Activated CD8-positive, alpha-beta memory T cell treated with anti-CD3 and anti-CD28 coated beads for 4 hours (primary cell): ENCODE measurements at regions not wholly inside any gene's neighbourhood (a gene's known extent, or its start where the extent isn't known, plus 50 kb on each side); places are given as distances from the start of the nearest gene placed in this dataset.

Source experiments
- DNase-seq, 2 donors: peaks; one replicate each; pipeline ENCODE4 v3.0.0-alpha.2; 2020; ENCODE audit warnings: low read depth in 2 of 2

GRCh38 chr2:217090884-217091283 is 231.0 kb upstream of the TNP1 start:
- DNase-seq = no peak

DNA sequence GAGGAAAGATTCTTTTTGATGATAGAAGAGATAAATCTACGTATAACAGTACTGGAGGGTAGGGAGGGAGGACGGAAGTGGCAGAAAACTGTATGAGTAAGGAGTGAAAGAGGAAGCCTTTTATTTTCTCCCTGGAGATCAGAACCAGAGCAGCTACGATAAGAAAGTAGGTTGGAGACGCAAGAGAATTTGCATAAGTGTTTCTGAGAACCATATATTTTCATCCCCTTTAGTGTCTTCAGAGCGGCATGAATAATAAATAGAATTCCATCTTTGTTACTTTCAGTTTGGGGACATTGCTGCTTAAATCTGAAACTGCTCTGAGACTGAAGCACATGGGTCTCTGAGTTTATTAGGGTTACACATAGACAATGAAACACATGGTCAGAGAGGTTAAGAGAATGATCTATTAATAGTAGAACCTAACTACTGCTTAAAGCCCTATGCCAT is 230.2 kb upstream of the TNP1 start:
- no peak for DNase-seq

GRCh38 chr2:217086718-217087117 is 226.9 kb upstream of the TNP1 start:
- no peak for DNase-seq

DNA sequence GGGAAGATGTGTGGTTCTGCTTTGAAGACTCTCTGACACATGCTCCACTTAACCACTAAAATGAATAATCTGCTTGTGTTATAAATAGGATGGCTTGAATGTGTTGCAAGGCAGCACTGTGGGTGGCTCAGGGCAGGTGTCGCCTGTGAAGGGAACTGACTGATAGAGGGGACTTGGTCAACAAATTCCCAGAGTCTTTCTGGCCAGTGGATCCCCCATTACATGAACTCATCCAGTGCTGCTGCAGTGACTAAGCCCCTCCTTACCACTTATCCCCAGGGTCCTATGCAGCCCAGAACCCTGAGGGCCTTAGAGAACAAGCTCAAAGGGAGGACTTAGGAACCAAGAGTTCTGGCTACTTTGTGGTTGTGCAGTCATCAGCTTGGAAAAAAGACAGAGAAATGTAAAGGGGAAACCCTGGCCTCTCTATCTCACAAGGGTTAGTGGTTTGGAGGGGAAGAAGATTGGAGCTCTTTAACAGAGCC is 226.2 kb upstream of the TNP1 start:
- no peak for DNase-seq

DNA sequence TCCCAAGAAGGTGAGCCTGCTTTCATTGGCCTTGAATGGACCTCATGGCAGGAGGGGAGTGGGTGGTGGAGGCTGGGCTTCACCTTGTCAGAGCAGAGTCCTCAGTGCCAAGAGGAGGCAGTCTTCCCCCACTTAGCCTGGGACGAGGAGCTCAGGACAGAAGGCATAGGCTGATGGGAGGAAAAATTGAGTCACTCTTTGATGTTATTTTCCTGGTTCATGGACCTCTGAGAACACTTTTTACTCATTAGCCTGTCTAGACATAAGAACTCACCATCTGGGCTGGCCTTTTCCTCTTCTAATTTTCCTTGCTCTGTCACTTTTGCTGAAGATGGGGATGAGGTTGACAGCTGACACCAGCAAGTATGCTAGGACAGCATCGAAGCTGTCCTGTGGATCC is 225.7 kb upstream of the TNP1 start:
- no peak for DNase-seq

DNA sequence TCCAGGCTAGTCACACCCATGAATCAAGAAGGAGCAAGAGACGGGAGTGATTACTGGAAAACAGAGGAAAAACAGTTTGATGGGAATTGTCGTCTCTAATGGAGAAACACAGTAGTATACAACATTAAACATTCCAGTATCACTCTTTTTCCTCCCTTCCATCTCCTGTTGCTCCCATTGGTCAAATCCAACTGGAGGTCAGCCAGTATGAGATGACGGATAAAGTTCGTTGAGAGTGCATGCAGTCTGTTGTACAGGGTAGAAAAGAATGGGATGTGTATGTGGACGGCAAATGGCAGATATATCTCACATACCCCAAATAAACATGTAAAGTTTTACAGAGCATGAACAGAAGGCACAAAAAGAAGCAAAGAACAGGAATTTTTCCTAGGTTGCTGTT is 221.9 kb upstream of the TNP1 start:
- DNase-seq = no peak

- DNase-seq = no peak
Measured at GRCh38 chr2:217079165-217079564, 219.3 kb upstream of the TNP1 start.

GRCh38 chr2:217077831-217078407 is 218.1 kb upstream of the TNP1 start:
- DNase-seq = no peak

GRCh38 chr2:217076657-217077232 is 216.9 kb upstream of the TNP1 start:
- DNase-seq = no peak

- no peak for DNase-seq
Measured at GRCh38 chr2:217076058-217076435, 216.2 kb upstream of the TNP1 start.

DNA sequence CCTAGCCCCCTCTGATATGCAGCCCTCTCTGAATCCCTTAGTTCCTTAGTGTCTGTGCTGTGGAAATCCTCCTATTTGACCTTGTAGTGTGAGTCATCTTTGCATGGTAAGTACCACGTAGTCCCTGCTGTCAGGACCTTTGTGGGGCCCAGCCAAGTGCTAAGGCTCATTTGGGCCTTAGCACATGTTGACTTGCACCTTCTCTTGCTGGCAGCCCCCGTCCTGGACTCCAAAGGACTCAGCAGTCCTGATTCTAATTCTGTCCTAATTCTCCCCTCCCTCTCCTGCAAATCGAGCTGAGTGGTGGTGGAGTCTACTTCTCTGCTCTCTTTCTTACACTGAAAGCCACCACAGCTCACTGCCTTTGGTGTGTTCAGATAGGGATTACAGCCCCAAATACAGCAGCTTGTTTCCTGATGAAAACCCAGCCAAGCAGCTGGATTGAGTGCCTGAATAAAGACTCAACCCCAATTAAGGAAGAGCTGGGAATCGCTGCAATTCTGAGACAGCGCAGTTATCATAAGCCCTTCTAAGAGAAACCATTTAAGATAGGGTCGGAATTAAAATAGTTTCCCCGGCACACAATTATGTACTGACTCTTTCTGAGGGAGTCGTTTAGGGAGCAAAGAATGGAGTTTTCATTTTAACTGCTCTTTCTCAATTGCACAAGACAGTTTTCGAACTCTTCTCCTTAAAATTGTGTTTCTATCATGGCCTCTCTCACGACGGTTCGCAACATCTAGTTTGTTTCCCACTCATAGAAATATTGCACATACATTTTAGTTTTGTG is 215.6 kb upstream of the TNP1 start:
- no peak for DNase-seq

DNA sequence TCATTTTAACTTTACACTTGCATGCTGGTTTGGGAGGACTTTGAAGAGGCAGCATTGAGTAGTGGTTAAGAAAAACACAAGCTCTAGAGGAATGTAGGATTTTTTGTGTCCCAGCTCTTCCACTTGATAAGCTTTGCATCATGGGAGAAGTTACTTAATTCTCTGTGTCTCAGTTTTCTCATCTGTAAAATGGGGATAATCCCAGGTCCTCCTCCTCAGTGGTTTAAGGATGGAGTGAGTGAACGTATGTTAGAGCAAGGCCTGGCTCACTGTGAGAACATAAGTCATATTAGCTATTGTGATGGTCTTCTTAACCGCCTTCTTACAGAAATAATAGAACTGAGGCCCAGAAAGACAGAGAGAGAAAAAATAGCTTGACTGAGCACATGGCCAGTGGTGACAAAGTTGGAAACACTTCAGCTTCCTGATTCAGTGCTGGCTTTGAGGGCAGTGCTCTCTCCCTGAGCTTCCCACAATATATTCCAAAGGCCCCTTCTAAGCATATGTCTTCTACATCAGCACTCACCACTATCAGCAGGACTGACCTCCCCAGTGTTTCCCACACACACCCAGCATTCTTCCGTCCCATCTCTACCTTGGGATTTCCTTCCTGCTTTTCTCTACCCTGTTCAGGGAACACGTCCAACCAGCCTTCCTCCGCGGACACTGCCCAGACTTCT is 214.9 kb upstream of the TNP1 start:
- DNase-seq = no peak

DNA sequence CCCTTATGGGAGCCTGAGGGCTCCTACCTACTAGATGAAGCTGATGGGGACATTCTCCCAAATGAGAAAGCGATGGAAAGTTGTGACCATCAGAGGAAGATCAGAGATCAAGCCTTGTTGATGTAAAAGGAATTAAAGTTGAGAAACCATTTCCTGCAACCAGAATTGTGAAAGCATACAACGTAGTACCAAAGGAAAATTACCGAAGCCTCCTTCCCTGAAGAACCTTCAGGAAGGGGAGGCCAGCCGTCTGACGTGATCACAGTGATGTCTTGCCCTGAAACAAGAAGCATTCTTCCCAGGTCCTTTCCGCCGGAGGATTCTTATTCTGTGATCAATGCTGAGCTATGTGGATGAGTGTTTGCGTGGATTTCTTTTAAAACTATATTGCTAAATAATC is 211.6 kb upstream of the TNP1 start:
- no peak for DNase-seq

- DNase-seq = no peak
Measured at GRCh38 chr2:217070611-217071010, 210.7 kb upstream of the TNP1 start.

- DNase-seq = no peak
Measured at GRCh38 chr2:217070043-217070430, 210.2 kb upstream of the TNP1 start.

DNA sequence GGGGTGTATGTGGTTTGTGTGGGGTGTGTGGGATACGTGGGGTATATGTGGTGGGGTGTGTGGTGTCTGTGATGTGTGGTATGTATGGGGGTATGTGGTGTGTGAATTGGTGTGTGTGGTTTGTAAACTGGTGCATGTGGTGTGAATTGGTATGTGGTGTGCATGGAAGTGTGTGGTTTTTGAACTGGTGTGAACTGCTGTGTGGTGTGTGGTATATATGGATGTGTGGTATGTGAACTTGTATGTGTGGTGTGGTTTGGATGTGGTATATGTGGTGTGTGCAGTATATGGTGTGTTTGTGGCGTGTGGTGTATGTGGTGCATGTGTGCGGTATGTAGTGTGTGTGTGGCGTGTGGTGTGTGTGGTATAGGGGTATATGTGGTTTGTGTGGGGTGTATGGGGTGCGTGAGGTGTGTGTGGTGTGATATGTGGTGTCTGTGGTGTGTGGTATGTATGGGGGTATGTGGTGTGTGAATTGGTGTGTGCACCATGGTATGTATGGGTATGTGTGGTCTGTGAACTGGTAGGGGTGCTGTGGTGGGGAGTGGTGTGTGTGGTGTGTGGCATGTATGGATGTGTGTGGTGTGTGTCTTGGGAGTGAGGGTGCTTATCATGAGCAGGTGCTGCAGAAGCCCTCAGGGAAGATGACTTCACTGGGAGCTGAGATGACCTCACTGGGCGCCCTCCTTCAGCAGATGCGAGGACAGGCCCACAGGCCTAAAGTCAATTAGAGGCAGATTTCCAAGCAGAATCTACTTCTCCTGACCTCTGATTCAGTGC is 209.6 kb upstream of the TNP1 start:
- no peak for DNase-seq

GRCh38 chr2:217068677-217069250 is 208.9 kb upstream of the TNP1 start:
- no peak for DNase-seq

DNA sequence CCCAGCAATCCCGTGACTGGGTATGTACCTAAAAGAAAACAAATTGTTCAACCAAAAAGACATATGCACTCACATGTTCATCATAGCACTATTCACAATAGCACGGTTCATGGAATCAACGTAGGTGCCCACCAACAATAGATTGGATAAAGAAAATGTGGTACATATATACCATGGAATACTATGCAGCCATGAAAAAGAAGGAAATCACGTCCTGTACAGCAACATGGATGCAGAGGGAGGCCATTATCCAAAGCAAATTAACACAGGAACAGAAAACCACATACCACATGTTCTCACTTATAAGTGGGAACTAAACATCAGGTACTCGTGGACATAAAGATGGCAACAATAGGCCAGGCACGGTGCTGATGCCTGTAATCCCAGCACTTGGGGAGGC is 207.9 kb upstream of the TNP1 start:
- DNase-seq = no peak

DNA sequence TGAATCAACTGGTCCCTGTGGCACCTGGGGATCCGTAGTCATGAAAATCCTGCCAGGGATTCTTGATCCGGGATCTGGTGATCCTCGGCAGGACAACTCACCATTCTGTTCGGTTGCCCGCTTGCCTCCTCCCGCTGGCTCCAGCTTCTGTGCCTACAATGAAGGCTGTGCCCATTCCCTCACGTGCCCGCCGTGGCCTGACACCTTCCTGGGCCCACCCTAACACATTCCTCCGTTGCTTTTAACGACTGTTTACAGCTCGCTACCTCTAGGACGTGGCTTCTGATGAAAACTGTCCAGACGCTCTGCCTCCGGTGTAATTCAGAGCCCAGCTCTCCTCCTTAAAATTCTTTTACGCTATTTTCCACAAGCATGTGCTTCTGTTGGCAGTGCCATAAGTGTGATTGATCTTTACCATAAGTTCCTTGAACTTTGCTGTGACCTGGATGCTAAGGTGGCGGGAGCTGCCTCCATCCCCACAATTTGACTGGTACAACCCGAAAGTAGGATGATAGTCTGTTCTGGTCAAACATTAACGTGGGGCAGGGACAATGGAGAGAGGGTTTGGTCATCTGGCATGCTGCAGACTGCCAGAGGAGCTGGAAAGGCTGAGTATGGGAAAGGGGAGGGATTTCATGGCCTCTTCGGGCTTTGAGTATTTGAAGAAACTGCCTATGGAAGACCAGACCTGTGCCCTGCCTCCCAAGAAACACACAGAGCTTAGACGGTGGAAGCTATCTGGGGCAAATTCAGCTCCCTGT is 206.8 kb upstream of the TNP1 start:
- DNase-seq = no peak

- DNase-seq = no peak
Measured at GRCh38 chr2:217065695-217066405, 206.0 kb upstream of the TNP1 start.
